ENCODE measurements at regions not wholly inside any gene's neighbourhood (a gene's known extent, or its start where the extent isn't known, plus 50 kb on each side); places are given as distances from the start of the nearest gene placed in this dataset.
"Not testable (repeated sequence)": the region's sequence is repeated elsewhere in the genome, so short reads cannot be mapped to it uniquely, and the experiment has no call there.

- no peak for DNase-seq
These were observed 1832.9 kb upstream of the LRRTM1 start for GRCh38 chr2:82137441-82137840.

DNA sequence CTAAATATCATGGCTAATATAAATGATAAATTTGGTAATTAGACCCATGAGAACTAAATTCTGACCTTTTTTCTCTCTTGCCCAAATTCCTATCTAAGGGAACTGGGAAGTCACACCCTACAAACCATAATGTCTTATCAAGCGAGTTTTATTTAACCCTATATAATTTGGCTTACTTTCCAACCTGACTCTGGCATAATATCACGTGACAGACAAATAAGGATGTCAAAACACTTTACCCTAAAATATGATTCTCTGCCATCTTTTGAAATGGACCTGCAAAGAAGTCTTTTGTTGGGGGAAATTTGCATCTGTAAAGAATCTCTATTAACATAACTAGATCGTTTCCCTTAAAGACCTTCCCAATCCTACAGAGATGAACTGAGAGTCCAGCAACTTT, 1823.5 kb upstream of the LRRTM1 start:
- no peak for DNase-seq

GRCh38 chr2:82124629-82125028, 1820.1 kb upstream of the LRRTM1 start:
- DNase-seq, result no peak

- DNase-seq, result no peak
These were observed 1816.1 kb upstream of the LRRTM1 start for GRCh38 chr2:82120654-82121053.

DNA sequence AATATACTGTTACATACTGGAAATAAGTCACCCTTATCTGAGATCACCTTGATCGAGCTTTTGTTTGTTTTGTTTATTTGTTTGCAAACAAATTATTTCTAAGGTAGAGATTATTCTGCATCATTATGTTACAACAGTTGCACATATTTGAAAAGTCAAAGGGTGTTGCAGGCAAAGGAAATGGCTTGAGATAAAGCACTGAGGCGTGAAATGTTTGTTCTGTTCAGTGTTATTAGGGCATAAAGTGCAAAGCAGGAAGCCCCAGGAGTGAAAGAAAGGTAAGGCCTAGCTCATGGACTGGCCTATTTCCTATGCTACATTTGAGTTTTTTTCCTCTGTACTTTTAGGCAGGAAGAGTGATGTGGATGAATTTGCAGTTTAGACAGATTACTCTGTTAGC, 1815.6 kb upstream of the LRRTM1 start:
- DNase-seq, result no peak

GRCh38 chr2:82109418-82109817, 1804.9 kb upstream of the LRRTM1 start:
- no peak for DNase-seq

- no peak for DNase-seq
These were observed 1794.1 kb upstream of the LRRTM1 start for GRCh38 chr2:82098617-82099016.

DNA sequence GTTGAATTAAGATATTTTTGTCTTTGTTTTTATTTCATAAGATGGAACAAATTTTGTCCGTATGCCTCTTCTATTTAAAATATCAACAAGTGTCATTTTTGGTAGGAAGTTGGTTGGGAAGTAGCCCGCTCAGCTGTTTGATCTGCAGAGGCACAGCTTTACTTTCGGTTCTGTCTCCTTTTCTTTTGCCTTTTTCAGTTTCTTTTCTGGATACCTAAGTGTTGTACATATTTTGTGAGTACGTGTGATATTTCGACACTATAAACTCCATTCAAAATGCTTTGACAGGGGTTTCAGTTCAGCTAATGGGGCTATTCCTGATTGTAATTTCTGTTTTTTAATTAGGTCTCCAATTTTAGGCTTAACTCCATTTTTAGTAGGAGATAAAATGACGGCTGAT, 1785.0 kb upstream of the LRRTM1 start:
- no peak for DNase-seq

GRCh38 chr2:82084679-82085392, 1780.3 kb upstream of the LRRTM1 start:
- no peak for DNase-seq

DNA sequence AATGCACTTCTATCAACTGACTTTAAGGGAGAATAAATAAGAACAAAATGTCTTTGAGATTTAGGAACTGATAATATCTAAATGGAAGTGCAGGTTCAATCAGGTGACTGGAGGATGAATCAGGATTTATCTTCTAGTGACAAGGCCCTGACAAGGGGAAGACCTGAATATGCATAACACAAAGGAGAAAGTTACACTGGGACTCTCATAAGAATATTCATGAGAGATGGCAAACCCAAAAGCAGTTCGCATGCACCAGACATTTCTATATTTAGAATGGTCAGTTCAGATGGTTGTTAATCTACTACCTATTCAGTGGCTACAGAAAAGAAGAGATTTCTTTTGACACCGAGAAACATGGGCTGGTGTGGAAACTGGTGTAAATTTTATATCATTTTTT, 1771.3 kb upstream of the LRRTM1 start:
- no peak for DNase-seq

DNA sequence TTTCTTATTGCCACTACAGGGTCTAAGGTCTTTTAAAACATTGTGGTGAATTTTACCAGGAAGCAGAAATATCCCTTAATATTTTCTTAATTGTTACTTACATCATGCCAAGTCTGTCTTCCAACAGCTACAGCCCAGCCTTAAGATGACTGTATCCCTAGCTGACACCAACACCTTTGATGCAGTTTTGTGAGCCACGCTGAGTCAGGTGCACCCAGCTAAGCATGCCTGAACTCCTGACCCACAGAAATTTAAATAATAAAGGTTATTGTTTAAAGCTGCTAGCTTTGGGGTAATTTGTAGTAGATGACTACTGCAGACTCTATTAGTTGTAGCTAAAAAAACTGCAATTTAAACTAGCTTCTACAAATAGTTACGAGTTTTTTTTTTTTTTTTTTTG, 1757.9 kb upstream of the LRRTM1 start:
- no peak for DNase-seq

DNA sequence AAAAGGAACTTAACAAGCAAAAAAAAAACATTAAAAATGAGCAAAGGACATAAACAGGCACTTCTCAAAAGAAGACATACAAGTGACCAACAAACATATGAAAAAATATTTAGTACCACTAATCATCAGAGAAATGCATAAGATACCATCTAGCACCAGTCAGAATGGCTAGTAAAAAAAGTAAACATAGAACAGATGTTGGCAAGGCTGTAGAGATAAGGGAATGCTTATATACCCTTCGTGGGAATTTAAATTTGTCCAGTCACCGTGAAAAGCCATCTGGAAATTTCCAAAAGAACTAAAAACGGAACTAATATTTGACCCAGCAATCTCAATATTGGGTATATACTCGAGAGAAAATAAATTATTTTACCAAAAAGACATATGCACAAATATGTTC, 1751.3 kb upstream of the LRRTM1 start:
- DNase-seq, result no peak

DNA sequence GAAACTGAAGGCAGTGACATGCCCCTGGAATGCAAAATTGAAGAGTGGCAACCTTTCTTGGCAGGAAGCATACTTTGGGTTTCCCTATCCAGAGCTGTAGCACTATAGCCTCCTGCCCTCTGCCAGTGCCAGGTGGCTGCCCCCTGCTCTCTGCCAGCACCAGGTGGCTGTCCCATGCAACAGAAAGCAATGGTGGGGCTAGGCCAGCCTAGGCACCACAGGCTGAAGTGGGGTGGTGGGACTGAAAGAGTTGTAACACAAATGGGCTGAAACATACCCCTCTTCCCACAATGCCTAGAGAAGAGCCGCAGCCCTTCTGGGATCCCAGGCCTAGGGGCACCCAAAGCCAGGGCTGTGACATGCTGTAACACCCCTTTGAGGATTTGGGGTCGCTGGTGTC, 1739.3 kb upstream of the LRRTM1 start:
- no peak for DNase-seq

DNA sequence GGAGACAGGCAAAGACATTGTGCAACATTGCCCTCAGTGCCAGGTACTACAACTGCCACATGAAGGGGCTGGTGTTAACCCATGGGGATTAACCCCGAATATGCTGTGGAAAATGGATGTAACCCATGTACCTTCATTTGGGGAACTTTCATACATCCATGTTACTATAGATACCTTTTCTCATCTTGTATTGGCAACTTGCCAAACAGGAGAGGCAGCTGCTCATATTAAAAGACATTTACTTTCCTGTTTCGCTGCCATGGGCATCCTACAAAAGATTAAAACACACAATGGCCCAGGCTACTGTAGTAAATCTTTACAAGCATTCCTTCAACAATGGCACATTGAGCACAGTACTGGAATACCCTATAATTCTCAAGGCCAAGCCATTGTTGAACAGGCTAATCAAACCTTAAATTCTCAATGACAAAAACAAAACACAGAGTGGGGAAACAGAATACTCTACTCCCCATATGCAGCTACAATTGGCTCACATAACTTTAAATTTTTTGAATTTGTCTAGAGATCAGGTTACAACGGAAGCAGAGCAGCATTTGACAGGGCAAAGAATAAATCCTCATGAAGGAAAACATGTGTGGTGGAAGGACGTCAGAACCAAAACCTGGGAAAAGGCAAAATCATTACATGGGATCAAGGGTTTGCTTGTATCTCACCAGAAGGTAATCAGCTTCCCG, 1723.5 kb upstream of the LRRTM1 start:
- no peak for DNase-seq

DNA sequence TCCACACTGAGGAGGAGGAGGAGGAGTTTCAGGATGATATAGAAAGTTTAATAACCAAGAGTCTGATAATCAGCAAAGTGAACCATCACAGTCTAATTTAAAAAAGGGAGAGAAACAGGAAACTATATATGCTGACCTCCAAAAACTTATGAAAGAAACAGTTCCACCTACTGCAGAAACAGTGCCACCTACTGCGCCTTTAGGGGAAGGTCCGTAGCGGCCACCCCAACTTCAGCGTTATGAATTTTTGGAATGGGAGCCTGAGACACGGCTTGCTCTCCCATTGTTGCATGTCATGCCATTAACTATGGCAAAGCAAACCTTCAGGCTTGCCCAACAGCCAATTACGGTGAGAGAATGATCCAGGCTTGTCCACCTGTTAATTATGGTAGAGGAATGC, 1719.2 kb upstream of the LRRTM1 start:
- no peak for DNase-seq

- DNase-seq, result no peak
These were observed 1709.1 kb upstream of the LRRTM1 start for GRCh38 chr2:82013641-82014040.

DNA sequence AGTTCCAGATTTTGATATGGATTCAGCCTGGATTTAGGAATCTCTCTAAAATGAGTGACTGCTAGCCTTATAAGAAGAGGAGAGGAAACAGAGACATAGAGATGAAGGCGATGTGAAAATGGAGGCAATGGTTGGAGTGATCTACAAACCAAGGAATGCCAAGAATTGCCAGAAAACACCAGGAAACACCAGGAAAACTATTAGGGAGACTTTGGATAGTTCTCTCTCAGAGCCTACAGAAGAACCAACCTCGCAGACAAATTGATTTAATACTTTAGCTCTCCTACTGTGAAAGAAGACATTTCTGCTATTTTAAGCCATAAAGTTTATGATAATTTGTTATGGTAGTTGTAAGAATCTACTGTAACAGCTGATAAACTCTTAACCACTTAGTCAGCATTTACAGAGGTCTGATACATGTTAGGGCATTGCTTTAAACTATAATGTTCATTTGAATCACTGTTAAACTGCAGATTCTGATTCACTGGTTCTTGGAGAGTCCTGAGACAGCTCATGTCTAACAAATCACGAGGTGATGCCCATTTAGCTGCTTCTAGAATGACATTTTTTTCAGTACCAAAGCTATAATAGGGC, 1702.6 kb upstream of the LRRTM1 start:
- no peak for DNase-seq

- DNase-seq, result not testable (repeated sequence)
These were observed 1701.3 kb upstream of the LRRTM1 start for GRCh38 chr2:82005889-82006288.

DNA sequence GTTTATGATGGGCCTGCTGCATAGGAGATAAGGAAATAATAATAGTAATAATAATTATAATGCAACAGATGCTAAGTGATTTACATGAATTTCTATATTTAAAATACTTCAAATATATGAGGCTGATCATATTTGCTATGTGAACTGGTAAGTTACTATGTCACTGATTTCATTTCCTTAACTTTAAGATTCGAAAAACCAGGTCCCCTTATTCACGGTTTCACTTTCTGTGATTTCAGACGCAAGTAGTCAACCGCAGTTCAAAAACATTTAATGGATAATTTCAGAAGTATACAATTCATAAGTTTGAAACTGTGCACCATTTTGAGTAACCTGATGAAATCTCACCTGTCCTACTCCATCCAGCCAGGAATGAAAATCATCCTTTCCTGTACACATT, 1697.1 kb upstream of the LRRTM1 start:
- no peak for DNase-seq

- DNase-seq, result no peak
These were observed 1696.1 kb upstream of the LRRTM1 start for GRCh38 chr2:82000606-82001005.

GRCh38 chr2:81996332-81996731, 1691.8 kb upstream of the LRRTM1 start:
- DNase-seq, result no peak

DNA sequence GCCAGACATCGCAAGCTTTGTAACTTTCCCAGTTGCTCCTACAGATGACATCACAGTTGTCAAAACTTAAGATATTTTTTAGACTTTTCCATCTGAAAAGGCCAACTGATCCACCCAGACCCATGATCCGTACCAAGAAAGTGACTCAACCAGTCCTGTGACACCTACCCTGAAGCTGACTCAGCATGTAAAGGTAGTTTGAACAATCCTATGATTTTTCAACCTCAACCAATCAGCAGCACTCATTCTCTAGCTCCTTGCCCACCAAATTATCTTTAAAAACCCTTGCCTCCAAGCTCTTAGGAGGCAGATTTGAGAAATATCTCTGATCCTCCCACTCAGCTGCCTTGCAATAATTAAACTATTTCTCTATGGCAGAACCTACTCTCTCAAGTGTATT, 1686.7 kb upstream of the LRRTM1 start:
- DNase-seq, result no peak

DNA sequence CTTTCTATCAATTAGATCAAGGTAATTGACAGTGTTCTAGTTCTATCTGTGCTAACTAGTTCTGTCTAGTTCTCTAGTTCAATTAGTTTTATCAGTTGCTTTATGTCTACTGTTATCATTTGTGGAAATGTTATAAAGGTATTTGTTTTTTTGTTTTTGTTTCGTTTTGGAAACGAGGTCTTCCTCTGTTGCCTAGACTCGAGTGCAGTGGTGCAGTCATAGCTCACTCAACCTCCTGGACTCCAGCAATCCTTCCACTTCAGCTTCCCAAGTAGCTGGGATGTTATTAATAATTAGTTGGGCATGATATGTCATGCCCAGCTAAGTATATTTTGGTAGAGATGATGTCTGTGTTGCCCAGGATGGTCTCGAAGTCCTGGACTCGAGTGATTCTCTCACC, 1682.8 kb upstream of the LRRTM1 start:
- DNase-seq, result no peak

DNA sequence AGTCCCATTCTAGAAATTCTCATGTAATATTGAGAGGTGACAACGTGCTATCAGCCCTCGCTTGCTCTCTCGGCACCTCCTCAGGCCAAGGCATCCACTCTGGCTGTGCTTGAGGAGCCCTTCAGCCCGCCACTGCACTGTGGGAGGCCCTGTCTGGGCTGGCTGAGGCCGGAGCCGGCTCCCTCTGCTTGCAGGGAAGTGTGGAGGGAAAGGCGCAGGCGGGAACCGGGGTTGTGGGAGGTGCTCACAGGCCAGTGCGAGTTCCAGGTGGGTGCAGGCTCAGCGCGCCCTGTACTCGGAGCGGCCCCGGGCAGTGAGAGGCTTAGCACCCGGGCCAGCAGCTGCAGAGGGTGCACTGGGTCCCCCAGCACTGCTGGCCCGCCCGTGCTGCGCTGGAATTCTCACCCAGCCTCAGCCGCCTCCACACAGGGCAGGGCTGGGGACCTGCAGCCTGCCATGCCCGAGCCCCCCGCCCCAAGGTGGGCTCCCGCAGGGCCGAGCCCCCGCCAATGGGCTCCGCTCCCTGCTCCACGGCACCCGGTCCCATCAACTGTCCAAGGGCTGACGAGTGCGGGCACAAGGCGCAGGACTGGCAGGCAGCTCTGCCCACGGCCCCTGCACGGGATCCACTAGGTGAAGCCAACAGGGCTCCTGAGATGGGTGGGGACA, 1680.6 kb upstream of the LRRTM1 start:
- no peak for DNase-seq

Measured in NCI-H1048 (cell line).